GM10266 (cell line): ENCODE measurements at regions not wholly inside any gene's neighbourhood (a gene's known extent, or its start where the extent isn't known, plus 50 kb on each side); places are given as distances from the start of the nearest gene placed in this dataset.

Experiments used
- DNase-seq: peaks from one replicate; pipeline ENCODE4 v3.0.0; 2012; ENCODE audit errors: extremely low spot score
- CTCF ChIP-seq: IDR thresholded peaks from 2 replicates; pipeline ENCODE4 v1.5.1; 2012; ENCODE audit warnings: mild to moderate bottlenecking, low read depth; ENCODE audit not compliant: control insufficient read depth, insufficient read depth; ENCODE audit errors: missing control alignments

- TF ChIP-seq CTCF = no peak
- DNase-seq = peak; percentile 11
Observed at GRCh38 chr11:95443386-95443785, 212.4 kb upstream of the SESN3 start.

DNA sequence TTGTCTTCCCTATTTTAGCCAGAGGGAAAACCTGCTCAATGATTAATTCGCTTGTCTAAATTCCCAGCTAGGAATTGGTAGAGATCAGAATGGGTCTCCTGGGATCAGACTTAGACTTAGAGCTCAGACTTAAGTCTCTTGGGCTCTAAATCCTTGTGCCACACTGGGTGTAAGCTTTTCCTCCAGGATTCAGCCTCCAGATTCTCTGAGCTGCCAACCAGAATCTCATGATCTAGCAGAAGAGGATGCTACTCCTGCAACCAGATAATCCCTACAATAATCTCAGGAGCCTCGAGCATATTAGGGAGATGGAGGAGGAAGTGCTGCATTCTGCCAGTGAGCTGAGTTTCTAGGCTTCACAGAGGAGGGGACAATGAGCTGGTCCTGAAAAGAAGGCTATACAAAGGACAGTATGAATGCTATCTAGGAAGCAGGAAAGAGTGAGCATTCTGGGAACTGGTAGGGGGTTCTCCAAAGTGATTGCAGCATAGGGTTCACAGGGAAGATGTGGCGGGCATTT, 211.6 kb upstream of the SESN3 start:
- TF ChIP-seq CTCF = no peak
- no peak for DNase-seq

GRCh38 chr11:95435628-95436353, 204.8 kb upstream of the SESN3 start:
- no peak for DNase-seq
- TF ChIP-seq CTCF = no peak

GRCh38 chr11:95435192-95435591, 204.2 kb upstream of the SESN3 start:
- DNase-seq = no peak
- no peak for TF ChIP-seq CTCF

DNA sequence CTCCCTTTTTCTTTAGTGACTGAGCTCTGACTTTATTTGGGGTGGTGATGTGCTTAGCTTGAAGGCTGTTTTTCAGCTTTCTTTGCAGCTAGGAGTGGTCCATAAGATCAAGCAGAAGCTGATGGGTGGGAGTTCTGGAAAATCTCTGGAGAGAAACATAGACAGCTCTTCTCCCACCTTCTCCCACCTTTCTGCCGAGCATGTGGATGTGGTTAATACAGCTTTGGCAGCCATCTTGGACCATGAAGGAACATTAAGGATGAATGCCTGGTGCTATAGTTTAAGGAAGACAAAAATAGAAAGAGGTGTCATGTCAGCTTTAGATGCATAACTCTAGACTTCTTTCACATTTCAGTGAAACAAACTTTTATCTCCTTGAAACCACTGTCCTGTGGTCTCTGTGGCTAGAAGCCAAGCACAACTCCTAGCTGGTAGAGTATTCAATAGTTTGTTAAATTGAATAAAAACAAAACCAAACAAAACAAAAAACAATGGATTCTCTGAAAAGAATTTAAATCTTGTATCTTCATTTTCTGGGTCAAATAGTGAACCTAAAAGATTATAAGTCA, 203.6 kb upstream of the SESN3 start:
- TF ChIP-seq CTCF = no peak
- DNase-seq = no peak

DNA sequence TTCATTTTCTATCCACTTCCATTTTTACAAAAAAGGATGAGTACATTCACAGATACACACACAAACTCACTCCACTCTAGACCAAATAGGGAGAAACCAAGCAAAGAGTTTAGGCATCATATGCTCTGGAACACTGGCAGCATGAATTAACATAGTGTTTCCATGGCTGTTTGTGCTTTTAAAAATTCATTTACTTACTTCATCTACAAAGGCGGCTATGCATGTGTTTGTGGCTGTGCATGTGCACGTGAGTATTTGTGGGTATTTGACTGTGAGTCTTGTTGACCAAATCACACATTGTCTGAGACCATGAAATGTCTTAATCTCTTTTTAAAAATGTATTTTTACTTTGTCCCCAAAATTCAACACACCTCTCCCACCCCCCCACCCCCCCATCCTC, 203.0 kb upstream of the SESN3 start:
- TF ChIP-seq CTCF = no peak
- DNase-seq = no peak
